GM19099 (cell line): ENCODE measurements at regions not wholly inside any gene's neighbourhood (a gene's known extent, or its start where the extent isn't known, plus 50 kb on each side); places are given as distances from the start of the nearest gene placed in this dataset.

ENCODE experiments used
- POLR2A ChIP-seq: IDR thresholded peaks from 3 replicates; pipeline ENCODE4 v1.6.1; 2011; ENCODE audit warnings: low read depth; ENCODE audit not compliant: insufficient read length; ENCODE audit errors: extremely low read depth

DNA sequence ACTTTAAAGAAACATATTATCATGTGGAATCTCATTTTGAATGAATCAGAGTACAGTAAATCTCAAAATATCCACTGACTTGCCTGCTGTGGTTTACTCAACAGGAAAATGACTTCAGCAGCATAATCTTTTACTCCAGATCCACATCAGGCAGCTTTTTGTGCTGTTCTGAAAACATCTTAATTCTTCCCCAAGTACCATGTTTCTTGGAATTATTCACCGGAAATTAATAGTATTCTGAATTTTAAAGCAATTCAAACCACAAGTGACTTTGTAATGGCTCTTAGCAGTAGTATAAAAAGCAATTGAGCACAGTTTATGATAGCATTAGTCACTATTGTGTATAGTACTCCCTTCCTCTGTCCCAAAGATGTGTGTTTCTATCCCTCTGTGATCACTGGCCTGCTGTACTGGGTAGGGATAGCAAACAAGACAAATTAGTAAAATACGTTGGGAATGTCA, 64.2 kb upstream of the ERRFI1 start:
- no peak for TF ChIP-seq POLR2A

DNA sequence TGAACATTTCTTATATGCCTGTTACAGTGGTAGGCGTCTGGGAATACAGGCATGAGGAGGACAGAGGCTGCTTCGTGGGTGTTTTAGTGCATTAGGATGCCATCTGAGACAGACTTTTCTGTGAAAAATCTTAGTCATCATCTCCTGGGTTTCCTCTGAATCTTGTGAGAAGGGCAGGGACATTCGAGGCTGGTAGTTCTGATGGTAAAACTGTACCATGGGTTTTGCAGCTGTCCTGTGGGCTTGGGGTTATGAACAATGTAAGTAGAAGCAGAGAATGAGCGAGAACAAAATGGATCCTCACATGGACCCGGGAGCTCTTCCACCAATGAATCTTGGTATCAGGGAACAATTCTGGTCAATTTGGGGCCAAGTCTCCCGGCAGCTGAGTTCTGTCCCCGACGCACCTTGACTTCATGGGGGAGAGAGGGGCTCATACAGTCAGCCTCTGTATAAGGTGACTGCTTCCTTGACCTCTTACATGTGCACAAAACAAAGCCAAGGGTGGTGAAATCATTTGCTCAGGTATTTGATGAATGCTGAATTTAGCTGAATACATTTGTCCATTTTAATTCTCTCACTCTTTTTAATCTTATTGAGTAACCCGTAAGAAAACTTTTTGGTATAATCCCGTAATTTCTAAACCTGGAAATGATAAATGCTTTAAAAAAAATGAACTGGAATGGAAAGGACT, 63.6 kb upstream of the ERRFI1 start:
- no peak for TF ChIP-seq POLR2A

GRCh38 chr1:8086055-8086454, 59.9 kb upstream of the ERRFI1 start:
- TF ChIP-seq POLR2A, result no peak

DNA sequence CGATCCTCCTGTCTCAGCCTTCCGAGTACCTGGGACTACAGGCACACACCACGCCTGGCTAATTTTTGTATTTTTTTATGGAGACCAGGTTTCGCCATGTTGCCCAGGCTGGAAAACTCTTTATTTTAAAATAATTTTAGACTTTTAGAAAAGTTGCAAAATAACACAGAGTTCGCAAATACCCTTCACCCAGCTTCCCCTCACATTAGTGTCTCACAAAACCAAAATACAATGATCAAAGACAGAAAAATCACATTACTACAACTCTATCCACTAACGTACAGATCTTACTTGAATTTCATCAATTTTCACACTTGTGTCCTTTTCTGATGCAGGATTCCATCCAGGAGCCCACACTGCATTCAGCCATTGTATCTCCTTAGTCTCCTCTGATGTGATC, 58.8 kb upstream of the ERRFI1 start:
- no peak for TF ChIP-seq POLR2A

DNA sequence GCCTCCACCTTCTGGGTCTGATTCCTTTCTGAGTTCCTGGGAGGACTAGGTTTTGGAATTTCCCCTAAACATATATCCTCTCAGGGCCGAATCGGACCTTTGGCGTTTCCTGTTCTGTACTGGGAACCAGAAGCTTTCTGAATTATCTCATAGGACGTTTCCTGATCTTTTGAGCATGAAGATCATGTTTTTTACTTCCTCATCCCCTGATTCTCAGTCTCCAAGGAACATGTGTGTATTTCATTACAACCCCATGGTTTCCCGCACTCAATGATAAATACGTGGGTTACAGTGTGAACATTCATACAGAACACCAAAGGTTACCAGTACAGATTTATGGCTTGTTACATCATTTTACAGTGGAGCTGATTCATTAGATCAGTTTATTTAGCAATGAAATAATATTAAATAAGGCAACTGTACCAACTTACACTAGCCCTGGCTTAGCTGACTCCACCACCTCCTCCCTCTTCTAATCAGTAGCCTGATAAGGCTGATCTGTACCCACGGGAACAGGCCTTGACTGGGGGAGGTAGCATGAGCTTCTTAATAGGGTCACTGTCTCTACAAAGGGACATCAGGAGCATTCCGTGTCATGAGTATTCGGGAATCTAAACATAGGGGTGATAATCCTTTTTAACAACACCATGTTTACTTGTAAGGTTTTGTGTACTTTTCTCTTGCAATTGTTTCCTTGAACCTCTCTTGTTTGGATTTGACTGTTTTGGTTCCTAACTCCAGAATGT, 57.8 kb upstream of the ERRFI1 start:
- TF ChIP-seq POLR2A, result no peak

GRCh38 chr1:8082945-8083344, 56.8 kb upstream of the ERRFI1 start:
- no peak for TF ChIP-seq POLR2A

- no peak for TF ChIP-seq POLR2A
These were observed 52.1 kb upstream of the ERRFI1 start for GRCh38 chr1:8078176-8078671.

DNA sequence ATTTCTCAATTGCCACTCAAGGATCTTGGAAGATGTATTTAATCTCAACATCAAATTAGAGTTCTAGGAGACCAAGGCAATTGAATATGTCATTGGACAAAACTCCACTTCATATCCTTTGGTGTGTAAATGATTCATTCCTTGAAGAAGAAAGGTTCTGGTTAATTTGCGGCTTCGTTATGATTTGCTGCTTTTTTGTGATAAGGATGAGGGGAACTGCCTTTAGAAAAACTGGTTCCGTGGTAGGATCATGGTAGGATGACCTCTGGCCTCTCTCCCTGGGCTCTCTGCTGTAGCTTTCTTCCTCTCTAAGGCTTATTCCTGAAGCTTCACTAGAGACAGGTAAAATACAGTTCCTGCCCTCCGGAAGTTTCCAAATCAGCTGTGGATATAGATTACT, 51.5 kb upstream of the ERRFI1 start:
- TF ChIP-seq POLR2A, result no peak

GRCh38 chr1:8077120-8077573, 51.0 kb upstream of the ERRFI1 start:
- TF ChIP-seq POLR2A, result no peak

GRCh38 chr1:8076176-8076575, 50.1 kb upstream of the ERRFI1 start:
- no peak for TF ChIP-seq POLR2A
